ENCODE measurements at regions not wholly inside any gene's neighbourhood (a gene's known extent, or its start where the extent isn't known, plus 50 kb on each side); places are given as distances from the start of the nearest gene placed in this dataset.

DNA sequence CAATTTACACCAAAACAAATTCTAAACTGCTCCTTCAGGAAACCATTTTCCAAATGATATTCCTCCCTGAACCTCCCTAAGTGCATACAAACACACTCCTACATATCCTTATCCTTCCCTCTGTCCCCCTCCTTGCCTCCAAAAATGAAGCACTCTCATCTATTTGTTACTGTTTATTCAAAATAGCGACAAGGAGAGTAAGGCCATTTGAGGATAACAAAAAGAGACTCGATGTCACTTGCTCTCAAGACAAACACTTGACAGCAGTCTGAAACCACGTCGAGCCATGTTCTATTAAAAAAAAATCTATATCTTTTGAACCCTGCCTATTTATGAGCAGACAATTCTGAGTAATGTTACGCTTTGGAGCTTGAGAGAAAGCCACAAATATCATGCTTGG, 547.9 kb downstream of the DTWD2 start:
- FAIRE-seq (no peak), DNase-seq (ENCODE audit: low read depth, low spot score) (no peak)
- Histone ChIP-seq H3K36me3 (ENCODE audit: control insufficient read depth in 2 of 2, extremely low read depth in 1 of 2, insufficient read depth in 2 of 2, low read length in 2 of 2) (no peaks in the 10 kb centered on the region), H3K4me3 (ENCODE audit: control insufficient read depth in 2 of 3, extremely low read depth in 1 of 3, insufficient read depth in 2 of 3, low read depth in 1 of 3, low read length in 3 of 3) (no peak overlapping the region), H2AFZ (ENCODE audit: control insufficient read depth, low read length) (no peak overlapping the region), H3K9me3 (ENCODE audit: control insufficient read depth, low read depth, low read length) (no peaks in the 10 kb centered on the region), H3K27ac (ENCODE audit: control insufficient read depth, insufficient read depth, low read length) (no peak overlapping the region), H3K4me1 (ENCODE audit: control insufficient read depth, extremely low read depth, insufficient read depth, low read length) (no peaks in the 10 kb centered on the region), H3K4me2 (ENCODE audit: control insufficient read depth, extremely low read depth, insufficient read depth, low read depth, low read length) (no peak overlapping the region), H4K20me1 (ENCODE audit: control insufficient read depth, extremely low read depth, insufficient read depth, low read length) (no peaks in the 10 kb centered on the region), H3K27me3 (ENCODE audit: control insufficient read depth, extremely low read depth, insufficient read depth, low read length) (no peaks in the 10 kb centered on the region), H3K9ac (ENCODE audit: control insufficient read depth, extremely low read depth, insufficient read depth, low read length) (no peak overlapping the region), H3K9me1 (ENCODE audit: control insufficient read depth, extremely low read depth, insufficient read depth, low read length) (no peaks in the 10 kb centered on the region), H3K79me2 (ENCODE audit: control insufficient read depth, insufficient read depth, low read length) (no peaks in the 10 kb centered on the region)
- dilution Hi-C loops (cut with MboI; ENCODE audit: extremely low pct_ligation_motif_present, low sequenced_read_pairs): no loop called here
- TF ChIP-seq, protein P1, sequence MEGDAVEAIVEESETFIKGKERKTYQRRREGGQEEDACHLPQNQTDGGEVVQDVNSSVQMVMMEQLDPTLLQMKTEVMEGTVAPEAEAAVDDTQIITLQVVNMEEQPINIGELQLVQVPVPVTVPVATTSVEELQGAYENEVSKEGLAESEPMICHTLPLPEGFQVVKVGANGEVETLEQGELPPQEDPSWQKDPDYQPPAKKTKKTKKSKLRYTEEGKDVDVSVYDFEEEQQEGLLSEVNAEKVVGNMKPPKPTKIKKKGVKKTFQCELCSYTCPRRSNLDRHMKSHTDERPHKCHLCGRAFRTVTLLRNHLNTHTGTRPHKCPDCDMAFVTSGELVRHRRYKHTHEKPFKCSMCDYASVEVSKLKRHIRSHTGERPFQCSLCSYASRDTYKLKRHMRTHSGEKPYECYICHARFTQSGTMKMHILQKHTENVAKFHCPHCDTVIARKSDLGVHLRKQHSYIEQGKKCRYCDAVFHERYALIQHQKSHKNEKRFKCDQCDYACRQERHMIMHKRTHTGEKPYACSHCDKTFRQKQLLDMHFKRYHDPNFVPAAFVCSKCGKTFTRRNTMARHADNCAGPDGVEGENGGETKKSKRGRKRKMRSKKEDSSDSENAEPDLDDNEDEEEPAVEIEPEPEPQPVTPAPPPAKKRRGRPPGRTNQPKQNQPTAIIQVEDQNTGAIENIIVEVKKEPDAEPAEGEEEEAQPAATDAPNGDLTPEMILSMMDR (optimal IDR thresholded peaks at IDR 0.05 in 1 of 3, IDR thresholded peaks at IDR 0.05 in 1 of 3, conservative IDR thresholded peaks at IDR 0.05 in 1 of 3; ENCODE audit: extremely low read depth in 1 of 3, insufficient read depth in 2 of 3, low read length in 3 of 3): no peak
- no peak for TF ChIP-seq EZH2 (IDR thresholded peaks at IDR 0.05; ENCODE audit: low read length)

DNA sequence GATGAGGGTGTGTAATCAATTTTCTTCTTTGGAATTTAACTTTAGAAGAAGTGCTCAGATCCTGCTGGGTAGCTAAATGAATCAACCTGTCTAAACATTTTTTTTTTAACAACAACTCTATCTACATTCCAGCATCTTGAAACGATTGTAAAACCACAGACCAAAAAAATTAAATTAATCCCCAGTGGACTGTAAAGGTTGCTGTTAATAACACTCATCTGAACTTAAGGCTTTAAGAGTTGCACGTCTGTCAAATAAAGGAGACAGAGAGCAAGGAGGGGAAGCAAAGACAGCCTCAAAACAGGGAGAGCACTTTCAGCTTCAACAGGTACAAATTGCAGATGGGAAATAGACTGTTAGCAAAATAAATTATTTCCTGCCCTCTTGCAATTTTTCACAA, 548.5 kb downstream of the DTWD2 start:
- Histone ChIP-seq H3K9ac (ENCODE audit: control insufficient read depth, extremely low read depth, insufficient read depth, low read length) (no peak overlapping the region), H3K9me3 (ENCODE audit: control insufficient read depth, low read depth, low read length) (no peaks in the 10 kb centered on the region), H3K27ac (ENCODE audit: control insufficient read depth, insufficient read depth, low read length) (no peak overlapping the region), H3K4me1 (ENCODE audit: control insufficient read depth, extremely low read depth, insufficient read depth, low read length) (no peaks in the 10 kb centered on the region), H3K27me3 (ENCODE audit: control insufficient read depth, extremely low read depth, insufficient read depth, low read length) (no peaks in the 10 kb centered on the region), H2AFZ (ENCODE audit: control insufficient read depth, low read length) (no peak overlapping the region), H3K36me3 (ENCODE audit: control insufficient read depth in 2 of 2, extremely low read depth in 1 of 2, insufficient read depth in 2 of 2, low read length in 2 of 2) (no peaks in the 10 kb centered on the region), H3K4me2 (ENCODE audit: control insufficient read depth, extremely low read depth, insufficient read depth, low read depth, low read length) (no peak overlapping the region), H3K4me3 (ENCODE audit: control insufficient read depth in 2 of 3, extremely low read depth in 1 of 3, insufficient read depth in 2 of 3, low read depth in 1 of 3, low read length in 3 of 3) (no peak overlapping the region), H4K20me1 (ENCODE audit: control insufficient read depth, extremely low read depth, insufficient read depth, low read length) (no peaks in the 10 kb centered on the region), H3K79me2 (ENCODE audit: control insufficient read depth, insufficient read depth, low read length) (no peaks in the 10 kb centered on the region), H3K9me1 (ENCODE audit: control insufficient read depth, extremely low read depth, insufficient read depth, low read length) (no peaks in the 10 kb centered on the region)
- dilution Hi-C loops (cut with MboI; ENCODE audit: extremely low pct_ligation_motif_present, low sequenced_read_pairs): no loop called here
- TF ChIP-seq, protein P1 (optimal IDR thresholded peaks at IDR 0.05 in 1 of 3, IDR thresholded peaks at IDR 0.05 in 1 of 3, conservative IDR thresholded peaks at IDR 0.05 in 1 of 3; ENCODE audit: extremely low read depth in 1 of 3, insufficient read depth in 2 of 3, low read length in 3 of 3): no peak
- TF ChIP-seq EZH2 (IDR thresholded peaks at IDR 0.05; ENCODE audit: low read length): no peak
- DNase-seq (ENCODE audit: low read depth, low spot score): no peak
- no peak for FAIRE-seq

Measured in keratinocyte (primary cell).